Testis (tissue), 2 donors: ENCODE measurements at regions not wholly inside any gene's neighbourhood (a gene's known extent, or its start where the extent isn't known, plus 50 kb on each side); places are given as distances from the start of the nearest gene placed in this dataset.

Experiments used
- DNase-seq: peaks from one replicate; pipeline ENCODE4 v3.0.0-alpha.2; 2019
- H3K27ac ChIP-seq, 2 donors: fragments of 200-600 bp; sonication (generic); one replicate each; pipeline ENCODE4 v1.5.1; 2019
- H3K27me3 ChIP-seq: fragments of 200-600 bp; sonication (generic); one replicate; pipeline ENCODE4 v1.5.1; 2019
- H3K36me3 ChIP-seq: fragments of 200-600 bp; sonication (generic); one replicate; pipeline ENCODE4 v1.5.1; 2017; ENCODE audit warnings: low read depth; ENCODE audit errors: missing control alignments
- H3K4me1 ChIP-seq: fragments of 200-600 bp; sonication (generic); one replicate; pipeline ENCODE4 v1.5.1; 2019
- H3K4me3 ChIP-seq, 2 donors: fragments of 200-600 bp; sonication (generic); one replicate each; pipeline ENCODE4 v1.5.1; 2017 to 2019
- H3K9me3 ChIP-seq: fragments of 200-600 bp; sonication (generic); one replicate; pipeline ENCODE4 v1.5.1; 2017
- CTCF ChIP-seq, 3 experiments: fragments of 450-650 bp in 2 of 3; fragments of 200-600 bp in 1 of 3; sonication (generic) in 1 of 3; IDR thresholded peaks; one replicate each; pipeline ENCODE4 v1.5.1; 2016 to 2019; ENCODE audit warnings: antibody characterized with exemption in 3 of 3, mild to moderate bottlenecking in 2 of 3, moderate library complexity in 1 of 3
- POLR2A ChIP-seq: fragments of 450-650 bp; IDR thresholded peaks from one replicate; pipeline ENCODE4 v1.6.1; 2017; ENCODE audit warnings: antibody characterized with exemption, mild to moderate bottlenecking, moderate library complexity
- WGBS, 2 donors: methylation state at CpG; one replicate each; pipeline ENCODE4 v1.1.5; 2018; 5-methylcytosine and 5-hydroxymethylcytosine counted together
- intact Hi-C: fragments of 100-400 bp; cut with DNase I; formaldehyde crosslinking; loops from one replicate; pipeline ENCODE4 v1.15.1; 2023; ENCODE audit warnings: low total_unique reads

GRCh38 chr21:25081096-25081495, 526.2 kb downstream of the MRPL39 start:
- H3K4me3 ChIP-seq: no peak overlapping the region
- no peaks in the 10 kb centered on the region for H3K27me3 ChIP-seq
- no peaks in the 10 kb centered on the region for H3K4me1 ChIP-seq
- 91 to 93% methylated on average over 4 of the region's 4 CpGs for WGBS, 2 donors
- no peak for DNase-seq
- TF ChIP-seq POLR2A (no peak), CTCF (IDR thresholded peaks at IDR 0.05) (no peak)
- H3K9me3 ChIP-seq: no peaks in the 10 kb centered on the region
- intact Hi-C loops: no loop called here
- no peak overlapping the region for H3K27ac ChIP-seq
- H3K36me3 ChIP-seq: no peaks in the 10 kb centered on the region

GRCh38 chr21:25080661-25081060, 526.6 kb downstream of the MRPL39 start:
- Histone ChIP-seq H3K27me3 (no peaks in the 10 kb centered on the region), H3K27ac (no peak overlapping the region), H3K36me3 (no peaks in the 10 kb centered on the region), H3K4me3 (no peak overlapping the region), H3K4me1 (no peaks in the 10 kb centered on the region), H3K9me3 (no peaks in the 10 kb centered on the region)
- 82 to 92% methylated on average over 1 of the region's 1 CpG for WGBS, 2 donors
- DNase-seq: no peak
- intact Hi-C loops: no loop called here
- TF ChIP-seq CTCF (IDR thresholded peaks at IDR 0.05) (no peak), POLR2A (no peak)

GRCh38 chr21:25080141-25080540, 527.1 kb downstream of the MRPL39 start:
- Histone ChIP-seq H3K4me3 (no peak overlapping the region), H3K9me3 (no peaks in the 10 kb centered on the region), H3K27ac (no peak overlapping the region), H3K4me1 (no peaks in the 10 kb centered on the region), H3K27me3 (no peaks in the 10 kb centered on the region), H3K36me3 (no peaks in the 10 kb centered on the region)
- no peak for DNase-seq
- TF ChIP-seq POLR2A: no peak
- TF ChIP-seq CTCF (IDR thresholded peaks at IDR 0.05): no peak
- WGBS, 2 donors: 57 to 95% methylated on average over 1 of the region's 1 CpG
- intact Hi-C loops: no loop called here

GRCh38 chr21:25079053-25079452, 528.2 kb downstream of the MRPL39 start:
- H3K9me3 ChIP-seq: no peaks in the 10 kb centered on the region
- TF ChIP-seq CTCF (IDR thresholded peaks at IDR 0.05): no peak
- TF ChIP-seq POLR2A: no peak
- WGBS, 2 donors: 65 to 73% methylated on average over 3 of the region's 3 CpGs
- no peaks in the 10 kb centered on the region for H3K4me1 ChIP-seq
- H3K27me3 ChIP-seq: no peaks in the 10 kb centered on the region
- intact Hi-C loops: no loop called here
- H3K4me3 ChIP-seq: no peak overlapping the region
- H3K27ac ChIP-seq: no peak overlapping the region
- H3K36me3 ChIP-seq: no peaks in the 10 kb centered on the region
- no peak for DNase-seq

GRCh38 chr21:25062061-25062460, 545.2 kb downstream of the MRPL39 start:
- Histone ChIP-seq H3K4me3 (no peak overlapping the region), H3K9me3 (no peaks in the 10 kb centered on the region), H3K27me3 (no peaks in the 10 kb centered on the region), H3K4me1 (no peaks in the 10 kb centered on the region), H3K36me3 (no peaks in the 10 kb centered on the region), H3K27ac (no peak overlapping the region)
- DNase-seq: no peak
- WGBS, 2 donors: 60 to 78% methylated on average over 1 of the region's 1 CpG
- TF ChIP-seq POLR2A: no peak
- TF ChIP-seq CTCF (IDR thresholded peaks at IDR 0.05): no peak
- intact Hi-C loops: no loop called here
